Liver (tissue), 8 donors: ENCODE measurements at regions not wholly inside any gene's neighbourhood (a gene's known extent, or its start where the extent isn't known, plus 50 kb on each side); places are given as distances from the start of the nearest gene placed in this dataset.

Experiments
- DNase-seq: peaks from one replicate; pipeline ENCODE4 v3.0.0-alpha.2; 2017; ENCODE audit warnings: low spot score
- H3K27ac ChIP-seq, 2 donors: one replicate each; pipeline ENCODE4 v1.7.0; 2013; ENCODE audit warnings: inconsistent platforms in 2 of 2, low read length in 2 of 2, control low read depth in 1 of 2, low read depth in 1 of 2, mild to moderate bottlenecking in 1 of 2
- H3K27me3 ChIP-seq, 4 donors: one replicate each; pipeline versions ENCODE4 v1.6.1 to v1.7.0; 2013; ENCODE audit warnings: low read length in 3 of 4, inconsistent platforms in 1 of 4, mild to moderate bottlenecking in 1 of 4, moderate library complexity in 1 of 4; ENCODE audit not compliant: control insufficient read depth in 4 of 4, insufficient read depth in 4 of 4
- H3K36me3 ChIP-seq, 4 donors: one replicate each; pipeline versions ENCODE4 v1.6.1 to v1.7.0; 2013; ENCODE audit warnings: low read length in 3 of 4, mild to moderate bottlenecking in 3 of 4, low read depth in 1 of 4, moderate library complexity in 1 of 4; ENCODE audit not compliant: control insufficient read depth in 4 of 4, insufficient read depth in 3 of 4
- H3K4me1 ChIP-seq, 4 donors: one replicate each; pipeline versions ENCODE4 v1.6.1 to v1.7.0; 2013; ENCODE audit warnings: low read length in 3 of 4, mild to moderate bottlenecking in 3 of 4, moderate library complexity in 1 of 4; ENCODE audit not compliant: control insufficient read depth in 4 of 4, insufficient read depth in 4 of 4
- H3K4me3 ChIP-seq, 3 donors: one replicate each; pipeline versions ENCODE4 v1.6.1 to v1.7.0; 2013; ENCODE audit warnings: low read length in 3 of 3, control low read depth in 1 of 3, low read depth in 1 of 3, mild to moderate bottlenecking in 1 of 3
- H3K9ac ChIP-seq, 2 donors: one replicate each; pipeline ENCODE4 v1.7.0; 2013; ENCODE audit warnings: low read length in 2 of 2, mild to moderate bottlenecking in 2 of 2, moderate library complexity in 2 of 2, control low read depth in 1 of 2, low read depth in 1 of 2
- H3K9me3 ChIP-seq, 4 donors: one replicate each; pipeline versions ENCODE4 v1.6.1 to v1.7.0; 2013; ENCODE audit warnings: low read length in 3 of 4; ENCODE audit not compliant: control insufficient read depth in 4 of 4
- CTCF ChIP-seq: fragments of 150-350 bp; IDR thresholded peaks from 2 replicates; pipeline ENCODE4 v1.5.1; 2017; ENCODE audit warnings: improper control_type of control experiment, low read depth, low read length; ENCODE audit not compliant: missing input control
- EGR1 ChIP-seq, 2 donors: IDR thresholded peaks; 2 replicates each; pipeline ENCODE4 v1.6.1; 2016 to 2018; ENCODE audit warnings: antibody characterized with exemption in 2 of 2, low read depth in 2 of 2
- FOXA1 ChIP-seq: IDR thresholded peaks from 2 replicates; pipeline ENCODE4 v1.6.1; 2016; ENCODE audit warnings: antibody characterized with exemption
- FOXA2 ChIP-seq: IDR thresholded peaks from 2 replicates; pipeline ENCODE4 v1.6.1; 2016; ENCODE audit warnings: antibody characterized with exemption
- GABPA ChIP-seq, 2 donors: IDR thresholded peaks in 1 of 2; conservative IDR thresholded peaks in 1 of 2; 2 replicates each; pipeline ENCODE4 v1.6.1; 2016; ENCODE audit warnings: antibody characterized with exemption in 2 of 2, mild to moderate bottlenecking in 1 of 2, moderate library complexity in 1 of 2
- HNF4A ChIP-seq, 2 donors: conservative IDR thresholded peaks; 2 replicates each; pipeline ENCODE4 v1.6.1; 2016; ENCODE audit warnings: antibody characterized with exemption in 2 of 2, mild to moderate bottlenecking in 2 of 2
- HNF4G ChIP-seq: IDR thresholded peaks from 2 replicates; pipeline ENCODE4 v1.6.1; 2016; ENCODE audit warnings: antibody characterized with exemption
- JUND ChIP-seq, 2 donors: IDR thresholded peaks; 2 replicates each; pipeline ENCODE4 v1.6.1; 2016; ENCODE audit warnings: antibody characterized with exemption in 2 of 2
- MAX ChIP-seq: IDR thresholded peaks from 2 replicates; pipeline ENCODE4 v1.6.1; 2016; ENCODE audit warnings: antibody characterized with exemption
- NR2F2 ChIP-seq: IDR thresholded peaks from 2 replicates; pipeline ENCODE4 v1.6.1; 2016; ENCODE audit warnings: antibody characterized with exemption
- RAD21 ChIP-seq, 2 donors: IDR thresholded peaks; 2 replicates each; pipeline ENCODE4 v1.6.1; 2016; ENCODE audit warnings: antibody characterized with exemption in 2 of 2, mild to moderate bottlenecking in 2 of 2
- REST ChIP-seq: IDR thresholded peaks from 2 replicates; pipeline ENCODE4 v1.6.1; 2016; ENCODE audit warnings: antibody characterized with exemption, mild to moderate bottlenecking
- RXRA ChIP-seq, 2 donors: IDR thresholded peaks; 2 replicates each; pipeline ENCODE4 v1.6.1; 2017 to 2018; ENCODE audit warnings: antibody characterized with exemption in 2 of 2, mild to moderate bottlenecking in 1 of 2
- SP1 ChIP-seq: IDR thresholded peaks from 2 replicates; pipeline ENCODE4 v1.6.1; 2018; ENCODE audit warnings: antibody characterized with exemption, mild to moderate bottlenecking
- TAF1 ChIP-seq: conservative IDR thresholded peaks from 2 replicates; pipeline ENCODE4 v1.6.1; 2016; ENCODE audit warnings: antibody characterized with exemption, mild to moderate bottlenecking
- YY1 ChIP-seq: IDR thresholded peaks from 2 replicates; pipeline ENCODE4 v1.6.1; 2016; ENCODE audit warnings: antibody characterized with exemption, mild to moderate bottlenecking
- ZBTB33 ChIP-seq: IDR thresholded peaks from 2 replicates; pipeline ENCODE4 v1.6.1; 2016; ENCODE audit warnings: antibody characterized with exemption
- WGBS: extraction: QIAGEN DNeasy Blood & Tissue Kit; methylation state at CpG from one replicate; pipeline ENCODE4 v1.1.7; 2013; 5-methylcytosine and 5-hydroxymethylcytosine counted together
- TF ChIP-seq, protein P1 (sequence below): IDR thresholded peaks from 2 replicates; pipeline ENCODE4 v1.6.1; 2016; ENCODE audit warnings: antibody characterized with exemption
- donor health status: healthy.
- donor health status: healthy.
- donor health status: healthy.
- donor health status: healthy.
- donor health status: healthy.

DNA sequence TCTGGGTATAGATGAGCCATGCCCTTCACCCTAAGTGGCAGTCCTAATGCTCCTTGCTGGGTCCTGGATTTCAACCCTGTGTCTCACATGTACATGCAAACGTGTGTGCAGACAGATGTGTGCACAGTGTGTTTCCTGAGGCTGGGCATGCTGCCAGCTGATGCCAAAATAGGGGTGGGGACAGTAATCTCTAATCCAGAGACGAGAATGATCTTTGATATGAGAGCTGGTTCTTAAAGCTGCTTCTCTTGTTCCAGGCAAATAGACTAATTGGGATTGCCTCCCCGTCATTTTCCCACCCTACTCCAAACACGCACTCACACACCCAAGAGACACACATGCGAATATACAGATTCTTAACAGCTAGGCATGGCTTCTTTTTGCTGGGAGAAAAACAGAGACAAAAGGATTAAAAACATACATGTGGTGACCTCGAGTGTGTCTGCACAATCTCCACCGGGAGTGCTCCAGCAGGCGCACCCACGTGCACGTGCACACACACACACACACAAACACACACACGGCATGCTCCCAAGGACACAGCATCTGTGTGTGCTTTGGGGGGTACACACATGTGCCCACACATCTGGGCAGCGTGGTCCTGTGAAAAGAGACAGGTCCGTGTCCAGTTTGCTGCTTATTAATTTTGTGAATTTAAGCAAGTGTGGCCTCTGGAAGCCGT lies 102.1 kb upstream of the ZBTB40 start:
- Histone ChIP-seq H3K4me3 (no peak overlapping the region), H3K9me3 (no peaks in the 10 kb centered on the region), H3K27me3 (peaks cover 0 to 6% (median 3%) of the 10 kb centered on the region in 4 donors), H3K36me3 (no peaks in the 10 kb centered on the region), H3K27ac (no peak overlapping the region), H3K9ac (no peak overlapping the region), H3K4me1 (peaks cover 2 to 25% (median 24%) of the 10 kb centered on the region in 4 donors)
- DNase-seq: no peak
- 56% methylated on average over 14 of the region's 14 CpGs for WGBS
- TF ChIP-seq MAX: no peak
- TF ChIP-seq HNF4G: no peak
- TF ChIP-seq TAF1: no peak
- no peak for TF ChIP-seq FOXA1
- no peak for TF ChIP-seq FOXA2
- TF ChIP-seq NR2F2: no peak

DNA sequence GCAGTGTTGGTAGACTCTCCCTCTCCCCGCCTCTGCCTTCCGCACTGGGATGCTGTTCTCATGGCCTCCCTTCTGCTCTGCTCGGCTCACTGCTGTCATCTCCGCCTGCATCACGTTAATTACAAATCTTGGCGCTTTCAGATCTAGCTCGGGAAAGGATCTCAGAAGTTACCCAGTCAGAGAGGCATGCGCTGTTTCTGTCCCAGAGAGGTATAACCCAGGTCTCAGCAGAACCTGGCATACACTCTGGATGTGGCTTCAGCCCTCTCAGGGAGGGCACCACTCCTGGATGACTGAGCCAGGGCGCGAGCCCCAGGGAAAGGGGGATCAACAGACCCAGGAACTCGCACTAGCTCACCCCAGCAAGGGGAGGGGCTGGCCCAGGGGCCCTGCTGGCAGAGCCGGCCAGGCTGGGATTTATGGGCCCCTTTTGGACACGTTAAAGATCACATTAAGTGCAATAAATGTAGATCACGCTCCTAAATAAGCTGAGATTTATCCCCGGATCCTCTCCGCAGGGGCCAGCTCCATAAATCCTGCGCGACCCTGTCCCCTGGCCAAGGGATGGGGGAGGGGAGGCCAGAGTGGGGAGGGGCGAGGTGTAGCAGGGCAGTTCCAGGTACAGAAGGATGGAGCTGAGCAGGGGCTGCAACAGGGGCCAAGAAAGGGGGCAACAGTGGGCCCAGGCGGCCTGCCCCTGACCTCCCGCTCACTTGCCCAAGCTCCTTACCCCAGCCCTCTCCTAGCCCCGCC lies 101.3 kb upstream of the ZBTB40 start:
- Histone ChIP-seq H3K36me3 (no peaks in the 10 kb centered on the region), H3K9me3 (no peaks in the 10 kb centered on the region), H3K4me3 (no peak overlapping the region), H3K4me1 (peaks cover 2 to 25% (median 24%) of the 10 kb centered on the region in 4 donors), H3K27ac (no peak overlapping the region), H3K27me3 (peaks cover 0 to 6% (median 3%) of the 10 kb centered on the region in 4 donors), H3K9ac (no peak overlapping the region)
- 52% methylated on average over 22 of the region's 22 CpGs for WGBS
- no peak for DNase-seq
- TF ChIP-seq, protein P1, sequence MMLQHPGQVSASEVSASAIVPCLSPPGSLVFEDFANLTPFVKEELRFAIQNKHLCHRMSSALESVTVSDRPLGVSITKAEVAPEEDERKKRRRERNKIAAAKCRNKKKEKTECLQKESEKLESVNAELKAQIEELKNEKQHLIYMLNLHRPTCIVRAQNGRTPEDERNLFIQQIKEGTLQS: no peak
- TF ChIP-seq FOXA1 (no peak), REST (no peak), FOXA2 (no peak), RAD21 (IDR thresholded peaks at IDR 0.05) (no peak), HNF4G (no peak), SP1 (no peak), ZBTB33 (no peak), MAX (no peak), NR2F2 (no peak), TAF1 (no peak), HNF4A (conservative IDR thresholded peaks at IDR 0.05) (no peak), CTCF (no peak), JUND (IDR thresholded peaks at IDR 0.05) (no peak), YY1 (no peak), RXRA (IDR thresholded peaks at IDR 0.05) (no peak), GABPA (IDR thresholded peaks at IDR 0.05 in 1 of 2, conservative IDR thresholded peaks at IDR 0.05 in 1 of 2) (no peak), EGR1 (IDR thresholded peaks at IDR 0.05; ENCODE audit: low read depth in 2 of 2) (no peak)
